HL-60 (cell line): ENCODE measurements at regions not wholly inside any gene's neighbourhood (a gene's known extent, or its start where the extent isn't known, plus 50 kb on each side); places are given as distances from the start of the nearest gene placed in this dataset.

Source experiments
- DNase-seq, 2 experiments: peaks; one replicate each; pipeline ENCODE4 v3.0.0-alpha.2; 2010 to 2020; ENCODE audit warnings: low read depth in 1 of 2, low spot score in 1 of 2
- H3K27ac ChIP-seq: fragments of 250-450 bp; sonication (Bioruptor Pico); replicated peaks from 2 replicates; pipeline ENCODE4 v1.5.1; 2020; ENCODE audit warnings: mild to moderate bottlenecking, moderate library complexity
- H3K27me3 ChIP-seq: fragments of 250-450 bp; sonication (Bioruptor Pico); 2 replicates; pipeline ENCODE4 v1.5.1; 2021; ENCODE audit warnings: mild to moderate bottlenecking, moderate library complexity; ENCODE audit not compliant: insufficient read depth, poor library complexity, severe bottlenecking
- H3K4me3 ChIP-seq: replicated peaks from 2 replicates; pipeline ENCODE4 v1.5.1; 2011; ENCODE audit warnings: mild to moderate bottlenecking, control low read depth, low read length; ENCODE audit not compliant: insufficient read depth
- GABPA ChIP-seq: IDR thresholded peaks from 2 replicates; pipeline ENCODE4 v1.6.1; 2012; ENCODE audit warnings: low read depth
- POLR2AphosphoS5 ChIP-seq: IDR thresholded peaks from 2 replicates; pipeline ENCODE4 v1.6.1; 2012; ENCODE audit warnings: low read depth
- SPI1 ChIP-seq: IDR thresholded peaks from 2 replicates; pipeline ENCODE4 v1.6.1; 2012; ENCODE audit warnings: low read depth, mild to moderate bottlenecking, borderline replicate concordance
- TF ChIP-seq, protein P1 (sequence below): IDR thresholded peaks from 2 replicates; pipeline ENCODE4 v1.6.1; 2012; ENCODE audit warnings: low read depth; ENCODE audit not compliant: insufficient replicate concordance
- TF ChIP-seq, protein P2 (sequence below): IDR thresholded peaks from one replicate; pipeline ENCODE4 v1.5.1; 2011; ENCODE audit warnings: low read length, control low read depth, inconsistent platforms; ENCODE audit not compliant: insufficient read depth

GRCh38 chr12:95402096-95402495, 71.9 kb upstream of the METAP2 start:
- H3K4me3 ChIP-seq = no peak overlapping the region
- no peak for DNase-seq
- TF ChIP-seq POLR2AphosphoS5 (no peak), SPI1 (no peak), GABPA (no peak)
- TF ChIP-seq, protein P1, sequence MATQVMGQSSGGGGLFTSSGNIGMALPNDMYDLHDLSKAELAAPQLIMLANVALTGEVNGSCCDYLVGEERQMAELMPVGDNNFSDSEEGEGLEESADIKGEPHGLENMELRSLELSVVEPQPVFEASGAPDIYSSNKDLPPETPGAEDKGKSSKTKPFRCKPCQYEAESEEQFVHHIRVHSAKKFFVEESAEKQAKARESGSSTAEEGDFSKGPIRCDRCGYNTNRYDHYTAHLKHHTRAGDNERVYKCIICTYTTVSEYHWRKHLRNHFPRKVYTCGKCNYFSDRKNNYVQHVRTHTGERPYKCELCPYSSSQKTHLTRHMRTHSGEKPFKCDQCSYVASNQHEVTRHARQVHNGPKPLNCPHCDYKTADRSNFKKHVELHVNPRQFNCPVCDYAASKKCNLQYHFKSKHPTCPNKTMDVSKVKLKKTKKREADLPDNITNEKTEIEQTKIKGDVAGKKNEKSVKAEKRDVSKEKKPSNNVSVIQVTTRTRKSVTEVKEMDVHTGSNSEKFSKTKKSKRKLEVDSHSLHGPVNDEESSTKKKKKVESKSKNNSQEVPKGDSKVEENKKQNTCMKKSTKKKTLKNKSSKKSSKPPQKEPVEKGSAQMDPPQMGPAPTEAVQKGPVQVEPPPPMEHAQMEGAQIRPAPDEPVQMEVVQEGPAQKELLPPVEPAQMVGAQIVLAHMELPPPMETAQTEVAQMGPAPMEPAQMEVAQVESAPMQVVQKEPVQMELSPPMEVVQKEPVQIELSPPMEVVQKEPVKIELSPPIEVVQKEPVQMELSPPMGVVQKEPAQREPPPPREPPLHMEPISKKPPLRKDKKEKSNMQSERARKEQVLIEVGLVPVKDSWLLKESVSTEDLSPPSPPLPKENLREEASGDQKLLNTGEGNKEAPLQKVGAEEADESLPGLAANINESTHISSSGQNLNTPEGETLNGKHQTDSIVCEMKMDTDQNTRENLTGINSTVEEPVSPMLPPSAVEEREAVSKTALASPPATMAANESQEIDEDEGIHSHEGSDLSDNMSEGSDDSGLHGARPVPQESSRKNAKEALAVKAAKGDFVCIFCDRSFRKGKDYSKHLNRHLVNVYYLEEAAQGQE = no peak
- TF ChIP-seq, protein P2, sequence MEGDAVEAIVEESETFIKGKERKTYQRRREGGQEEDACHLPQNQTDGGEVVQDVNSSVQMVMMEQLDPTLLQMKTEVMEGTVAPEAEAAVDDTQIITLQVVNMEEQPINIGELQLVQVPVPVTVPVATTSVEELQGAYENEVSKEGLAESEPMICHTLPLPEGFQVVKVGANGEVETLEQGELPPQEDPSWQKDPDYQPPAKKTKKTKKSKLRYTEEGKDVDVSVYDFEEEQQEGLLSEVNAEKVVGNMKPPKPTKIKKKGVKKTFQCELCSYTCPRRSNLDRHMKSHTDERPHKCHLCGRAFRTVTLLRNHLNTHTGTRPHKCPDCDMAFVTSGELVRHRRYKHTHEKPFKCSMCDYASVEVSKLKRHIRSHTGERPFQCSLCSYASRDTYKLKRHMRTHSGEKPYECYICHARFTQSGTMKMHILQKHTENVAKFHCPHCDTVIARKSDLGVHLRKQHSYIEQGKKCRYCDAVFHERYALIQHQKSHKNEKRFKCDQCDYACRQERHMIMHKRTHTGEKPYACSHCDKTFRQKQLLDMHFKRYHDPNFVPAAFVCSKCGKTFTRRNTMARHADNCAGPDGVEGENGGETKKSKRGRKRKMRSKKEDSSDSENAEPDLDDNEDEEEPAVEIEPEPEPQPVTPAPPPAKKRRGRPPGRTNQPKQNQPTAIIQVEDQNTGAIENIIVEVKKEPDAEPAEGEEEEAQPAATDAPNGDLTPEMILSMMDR = no peak
- H3K27ac ChIP-seq = no peak overlapping the region
- no peaks in the 10 kb centered on the region for H3K27me3 ChIP-seq

DNA sequence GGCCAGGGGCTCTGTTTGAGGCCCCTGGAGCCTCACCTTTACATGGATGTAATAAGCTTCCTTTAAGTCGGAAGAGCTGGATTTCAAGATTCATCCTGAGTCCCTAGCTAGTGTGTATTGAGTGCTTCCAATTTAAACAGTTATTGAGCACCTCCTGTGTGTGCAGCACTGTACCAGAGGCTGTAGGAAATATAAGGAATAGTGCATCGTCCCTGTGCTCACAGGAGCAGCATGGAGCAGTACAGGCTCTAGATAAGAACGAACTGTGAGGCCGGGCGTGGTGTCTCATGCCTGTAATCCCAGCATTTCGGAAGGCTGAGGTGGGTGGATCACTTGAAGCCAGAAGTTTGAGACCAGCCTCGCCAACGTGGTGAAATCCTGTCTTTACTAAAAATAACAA, 65.8 kb upstream of the METAP2 start:
- Histone ChIP-seq H3K4me3 (no peak overlapping the region), H3K27me3 (no peaks in the 10 kb centered on the region), H3K27ac (no peak overlapping the region)
- no peak for DNase-seq
- no peak for TF ChIP-seq GABPA
- TF ChIP-seq, protein P1 = no peak
- TF ChIP-seq, protein P2 = no peak
- TF ChIP-seq POLR2AphosphoS5 = no peak
- TF ChIP-seq SPI1 = no peak

DNA sequence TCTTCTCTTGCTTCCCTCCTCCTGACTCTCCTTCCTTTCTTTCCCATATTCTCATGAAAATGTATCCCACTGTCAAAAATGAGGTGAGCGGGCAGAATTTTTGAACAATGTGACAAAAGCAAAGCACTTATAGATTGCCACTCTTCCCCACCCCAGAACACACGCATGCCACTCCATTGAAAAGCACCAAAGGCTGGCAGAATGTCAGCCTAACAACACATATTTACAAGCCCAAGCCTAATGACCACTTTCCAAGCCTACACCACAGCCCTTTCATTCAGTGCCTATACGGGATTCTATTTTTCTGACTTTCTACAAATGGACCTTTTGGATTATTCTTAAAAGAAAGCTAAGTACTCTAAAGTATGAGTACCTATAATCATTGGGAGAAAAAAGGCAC, 62.9 kb upstream of the METAP2 start:
- no peak for DNase-seq
- no peak overlapping the region for H3K4me3 ChIP-seq
- H3K27ac ChIP-seq = no peak overlapping the region
- TF ChIP-seq, protein P1 = no peak
- no peak for TF ChIP-seq SPI1
- TF ChIP-seq, protein P2 = no peak
- TF ChIP-seq POLR2AphosphoS5 = no peak
- no peak for TF ChIP-seq GABPA
- no peaks in the 10 kb centered on the region for H3K27me3 ChIP-seq
